CD4-positive, alpha-beta T cell treated with Interleukin-15 for 4 hours (primary cell): ENCODE measurements at regions not wholly inside any gene's neighbourhood (a gene's known extent, or its start where the extent isn't known, plus 50 kb on each side); places are given as distances from the start of the nearest gene placed in this dataset.

ENCODE experiments used
- DNase-seq: peaks from one replicate; pipeline ENCODE4 v3.0.0-alpha.2; 2020; ENCODE audit warnings: low spot score

- DNase-seq = no peak
These were observed 49.9 kb upstream of the HS6ST1 start for GRCh38 chr2:128368437-128369107.

GRCh38 chr2:128369108-128369555 lies 50.5 kb upstream of the HS6ST1 start:
- no peak for DNase-seq

- no peak for DNase-seq
These were observed 51.2 kb upstream of the HS6ST1 start for GRCh38 chr2:128369602-128370467.

GRCh38 chr2:128370468-128371247 lies 52.0 kb upstream of the HS6ST1 start:
- no peak for DNase-seq

- no peak for DNase-seq
These were observed 52.6 kb upstream of the HS6ST1 start for GRCh38 chr2:128371248-128371630.

GRCh38 chr2:128371648-128372345 lies 53.1 kb upstream of the HS6ST1 start:
- no peak for DNase-seq

GRCh38 chr2:128372621-128373341 lies 54.1 kb upstream of the HS6ST1 start:
- DNase-seq = no peak

GRCh38 chr2:128373451-128374000 lies 54.9 kb upstream of the HS6ST1 start:
- DNase-seq = no peak

- no peak for DNase-seq
These were observed 55.5 kb upstream of the HS6ST1 start for GRCh38 chr2:128374001-128374710.

- DNase-seq = no peak
These were observed 56.2 kb upstream of the HS6ST1 start for GRCh38 chr2:128374711-128375413.

GRCh38 chr2:128375454-128375853 lies 56.8 kb upstream of the HS6ST1 start:
- DNase-seq = no peak

- no peak for DNase-seq
These were observed 57.8 kb upstream of the HS6ST1 start for GRCh38 chr2:128376241-128377041.

GRCh38 chr2:128377071-128377910 lies 58.6 kb upstream of the HS6ST1 start:
- no peak for DNase-seq

GRCh38 chr2:128378231-128379020 lies 59.8 kb upstream of the HS6ST1 start:
- DNase-seq = no peak

- DNase-seq = no peak
These were observed 60.6 kb upstream of the HS6ST1 start for GRCh38 chr2:128379021-128380015.
